ENCODE measurements at regions not wholly inside any gene's neighbourhood (a gene's known extent, or its start where the extent isn't known, plus 50 kb on each side); places are given as distances from the start of the nearest gene placed in this dataset.

DNA sequence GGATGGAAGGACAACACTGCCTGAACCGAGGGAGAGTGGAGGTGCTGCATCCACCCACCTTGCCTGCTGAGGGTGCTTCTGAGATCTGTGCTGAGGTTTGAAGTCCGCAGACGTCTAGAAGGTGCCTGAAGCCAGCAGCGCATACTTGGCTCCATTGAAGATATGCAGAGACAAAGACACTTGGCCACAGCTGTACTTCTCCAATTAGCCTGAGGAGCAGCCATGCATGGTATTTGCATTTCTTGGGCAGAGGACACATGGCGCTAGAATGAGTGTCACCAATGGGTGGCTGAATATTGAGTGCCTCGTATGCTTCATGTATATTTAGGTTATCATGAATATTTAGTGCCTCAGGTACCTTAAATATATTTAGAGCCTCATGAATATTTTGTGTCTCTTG lies 128.7 kb upstream of the ATP6AP2 start:
- no peak for DNase-seq (ENCODE audit: low read depth in 2 of 2, low spot score in 1 of 2)

GRCh38 chrX:40449956-40450706 lies 130.6 kb upstream of the ATP6AP2 start:
- no peak for DNase-seq (ENCODE audit: low read depth in 2 of 2, low spot score in 1 of 2)

- DNase-seq (ENCODE audit: low read depth in 2 of 2, low spot score in 1 of 2): no peak
Observed at GRCh38 chrX:40449396-40449795, 131.4 kb upstream of the ATP6AP2 start.

DNA sequence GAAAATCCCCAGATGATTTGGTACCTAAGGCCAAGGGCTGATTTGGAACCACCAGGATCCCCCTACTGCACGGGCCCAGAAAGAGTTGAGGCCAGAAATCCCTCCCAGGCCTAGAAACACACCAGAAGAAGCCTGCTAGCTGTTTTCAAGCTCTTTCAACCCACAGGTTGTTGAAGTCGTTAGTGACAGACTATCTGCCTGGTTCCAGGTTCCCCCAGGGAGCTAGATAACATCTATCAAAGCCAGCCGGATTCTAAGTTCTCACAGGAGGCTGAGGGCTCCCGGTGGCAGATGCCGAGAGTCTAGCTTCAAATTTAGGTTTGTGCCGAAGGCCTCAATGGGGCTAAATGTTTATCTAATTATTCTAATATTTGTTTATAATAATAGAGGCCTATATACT lies 132.0 kb upstream of the ATP6AP2 start:
- DNase-seq (ENCODE audit: low read depth in 2 of 2, low spot score in 1 of 2): no peak

DNA sequence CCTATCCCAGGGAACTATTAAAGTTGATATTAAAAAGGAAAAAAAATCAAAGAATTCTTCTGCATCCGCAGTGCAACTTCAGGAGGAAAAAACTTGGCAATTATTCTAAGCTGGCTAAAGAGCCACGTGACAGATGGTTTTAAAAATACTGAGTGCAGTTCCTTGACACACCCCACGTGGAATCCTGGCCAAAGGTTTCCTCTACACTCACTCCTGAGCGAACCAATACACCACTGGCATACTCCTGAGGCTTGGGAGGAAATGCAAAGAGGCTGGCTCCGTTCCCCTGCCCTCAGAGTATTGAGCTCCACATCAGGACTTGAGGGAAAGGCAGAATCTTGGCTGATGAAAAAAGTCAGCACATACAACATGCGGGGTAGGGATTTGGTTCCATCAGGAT lies 133.8 kb upstream of the ATP6AP2 start:
- DNase-seq (ENCODE audit: low read depth in 2 of 2, low spot score in 1 of 2): no peak

DNA sequence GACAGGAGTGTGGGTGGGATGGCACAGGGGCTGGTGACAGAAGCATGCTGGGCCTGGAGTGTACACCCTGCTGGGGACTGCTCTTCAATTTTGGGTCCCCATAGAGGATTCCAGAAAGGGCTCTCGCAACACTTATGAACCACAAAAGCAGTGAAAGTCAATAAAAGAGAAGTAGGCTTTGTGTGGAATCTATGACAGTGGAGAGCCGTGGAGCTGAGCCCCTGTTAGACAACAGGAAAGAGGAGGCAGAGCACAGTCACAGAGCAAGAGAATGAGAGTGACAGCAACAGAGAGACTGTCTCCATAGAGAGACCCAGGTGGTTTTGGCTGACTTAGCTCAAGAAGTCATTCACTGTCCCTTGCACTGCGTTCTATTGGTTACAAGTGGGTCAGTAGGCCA lies 135.1 kb upstream of the ATP6AP2 start:
- DNase-seq (ENCODE audit: low read depth in 2 of 2, low spot score in 1 of 2): no peak

DNA sequence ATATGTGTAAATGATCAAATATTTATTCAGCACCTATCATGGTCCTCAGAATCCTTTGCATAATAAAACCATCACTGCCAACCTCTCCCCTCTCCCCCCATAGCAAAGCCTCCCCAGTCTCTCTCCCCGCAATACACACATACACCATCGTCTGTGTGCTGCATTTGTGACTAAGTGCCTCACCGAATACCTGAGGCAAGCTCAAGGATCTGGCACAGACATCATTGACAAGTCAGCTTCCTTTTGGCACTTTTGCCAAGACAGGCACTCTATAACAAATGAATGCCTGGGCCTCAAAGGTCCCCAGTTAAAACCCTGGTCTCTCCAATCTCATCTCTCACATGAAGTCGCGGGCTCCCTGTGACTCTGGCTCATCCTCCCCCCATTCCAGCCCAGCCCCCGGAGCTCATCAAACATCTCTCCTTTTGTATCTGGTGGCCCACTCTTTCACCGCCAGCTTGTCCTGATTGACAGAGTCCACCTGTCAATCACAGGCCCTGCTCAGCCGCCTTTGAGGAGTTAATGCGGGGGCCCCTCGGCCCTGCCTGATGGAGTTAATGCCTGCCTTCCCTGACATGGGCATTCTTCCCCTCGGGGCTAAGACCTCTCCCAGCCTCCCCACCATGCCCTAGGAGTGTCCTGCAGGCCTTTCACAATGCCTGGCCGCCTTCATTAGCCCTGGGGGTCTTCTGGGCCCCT lies 135.8 kb upstream of the ATP6AP2 start:
- no peak for DNase-seq (ENCODE audit: low read depth in 2 of 2, low spot score in 1 of 2)

DNA sequence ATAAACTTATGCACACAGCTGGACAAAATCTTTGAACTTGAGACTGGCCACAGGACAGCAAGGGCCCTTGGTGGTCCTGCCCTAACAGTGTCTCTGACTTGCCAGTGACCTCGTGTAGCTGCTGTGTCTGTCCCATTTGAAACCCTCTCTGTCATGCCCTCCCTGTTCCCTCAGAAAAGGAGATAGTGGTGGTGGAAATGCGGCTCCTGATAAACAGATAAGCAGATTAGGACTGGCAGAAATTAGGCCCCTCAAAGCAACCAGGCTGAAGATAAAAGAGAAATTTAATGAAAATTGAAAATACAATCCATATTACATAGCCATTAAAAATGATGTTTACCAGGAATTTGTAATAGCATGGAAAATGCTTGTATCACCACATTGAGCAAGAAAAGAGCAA lies 136.6 kb upstream of the ATP6AP2 start:
- no peak for DNase-seq (ENCODE audit: low read depth in 2 of 2, low spot score in 1 of 2)

GRCh38 chrX:40440866-40441265 lies 139.9 kb upstream of the ATP6AP2 start:
- no peak for DNase-seq (ENCODE audit: low read depth in 2 of 2, low spot score in 1 of 2)

DNA sequence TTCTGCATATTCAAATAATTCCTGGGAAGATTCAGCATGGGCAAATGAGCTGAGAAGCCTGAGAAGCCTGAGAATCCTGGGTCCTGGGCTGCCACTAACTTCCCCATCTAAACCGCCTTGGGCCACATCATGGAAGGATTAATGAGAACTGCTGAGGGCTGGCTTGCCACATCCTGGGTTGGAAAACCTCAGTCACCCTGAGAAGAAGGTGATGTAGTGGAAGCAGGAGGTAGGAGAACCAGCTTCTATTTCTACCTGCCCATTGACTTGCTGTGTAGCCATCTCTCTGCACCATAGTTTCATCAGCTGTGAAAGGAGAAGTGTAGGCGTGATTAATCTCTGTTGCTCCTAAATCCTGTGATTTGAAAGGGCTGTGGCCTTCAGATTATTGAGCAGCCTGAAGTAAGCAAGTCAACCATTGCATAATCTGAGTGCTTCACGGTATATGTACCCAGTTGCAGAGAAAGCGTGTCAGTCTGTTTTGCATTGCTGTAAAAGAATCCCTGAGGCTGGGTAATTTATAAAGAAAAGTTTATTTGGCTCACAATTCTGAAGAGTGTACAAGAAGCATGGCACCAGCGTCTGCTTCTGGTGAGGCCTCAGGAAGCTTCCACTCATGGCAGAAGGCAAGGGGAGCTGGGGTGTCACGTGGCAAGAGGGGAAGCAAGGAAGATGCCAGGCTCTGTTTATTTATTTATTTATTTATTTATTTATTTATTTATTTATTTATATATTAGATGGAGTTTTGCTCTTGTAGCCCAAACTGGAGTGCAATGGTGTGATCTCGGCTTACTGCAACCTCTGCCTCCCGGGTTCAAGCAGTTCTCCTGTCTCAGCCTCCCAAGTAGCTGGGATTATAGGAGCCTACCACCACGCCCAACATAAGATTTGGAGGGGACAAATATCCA lies 140.9 kb upstream of the ATP6AP2 start:
- DNase-seq (ENCODE audit: low read depth in 2 of 2, low spot score in 1 of 2): no peak

GRCh38 chrX:40437348-40437747 lies 143.4 kb upstream of the ATP6AP2 start:
- DNase-seq (ENCODE audit: low read depth in 2 of 2, low spot score in 1 of 2): no peak

DNA sequence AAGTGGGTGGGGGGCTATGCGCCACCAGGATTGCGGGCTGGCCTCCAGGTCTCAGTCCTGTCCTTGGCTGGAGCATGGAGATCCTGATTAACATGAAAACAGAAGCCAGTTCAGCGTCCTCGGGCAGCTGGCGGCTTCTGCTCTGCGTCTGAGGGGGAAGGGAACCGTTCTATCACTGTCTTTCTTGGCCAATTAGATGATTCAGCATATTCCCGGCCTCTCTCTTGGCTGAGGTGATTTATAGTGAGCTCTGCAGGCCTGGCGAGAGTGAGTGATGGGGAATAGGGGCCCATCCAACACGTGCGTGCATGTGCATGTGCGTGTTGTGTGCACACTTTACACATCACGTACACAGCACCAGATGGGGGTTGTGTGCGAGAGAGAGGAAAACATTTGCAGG lies 145.8 kb upstream of the ATP6AP2 start:
- DNase-seq (ENCODE audit: low read depth in 2 of 2, low spot score in 1 of 2): no peak

DNA sequence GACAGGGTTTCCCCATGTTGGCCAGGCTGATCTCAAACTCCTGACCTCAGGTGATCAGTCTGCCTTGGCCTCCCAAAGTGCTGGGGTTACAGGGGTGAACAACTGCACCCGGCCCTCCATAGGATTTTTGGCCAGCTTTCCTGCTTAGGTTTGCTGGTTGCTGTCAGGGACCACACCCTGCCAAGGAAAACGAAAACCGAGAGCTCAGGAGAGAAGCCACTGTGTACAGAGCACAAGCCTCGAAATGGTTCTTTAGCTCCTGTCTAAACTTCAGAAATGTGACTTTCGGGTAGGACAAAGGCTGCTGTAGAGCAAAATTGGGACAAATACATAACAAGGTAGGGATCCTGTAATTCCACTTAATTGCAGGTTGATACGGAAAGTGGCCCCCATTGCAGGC lies 146.3 kb upstream of the ATP6AP2 start:
- no peak for DNase-seq (ENCODE audit: low read depth in 2 of 2, low spot score in 1 of 2)

- DNase-seq (ENCODE audit: low read depth in 2 of 2, low spot score in 1 of 2): no peak
Observed at GRCh38 chrX:40433160-40433559, 147.6 kb upstream of the ATP6AP2 start.

DNA sequence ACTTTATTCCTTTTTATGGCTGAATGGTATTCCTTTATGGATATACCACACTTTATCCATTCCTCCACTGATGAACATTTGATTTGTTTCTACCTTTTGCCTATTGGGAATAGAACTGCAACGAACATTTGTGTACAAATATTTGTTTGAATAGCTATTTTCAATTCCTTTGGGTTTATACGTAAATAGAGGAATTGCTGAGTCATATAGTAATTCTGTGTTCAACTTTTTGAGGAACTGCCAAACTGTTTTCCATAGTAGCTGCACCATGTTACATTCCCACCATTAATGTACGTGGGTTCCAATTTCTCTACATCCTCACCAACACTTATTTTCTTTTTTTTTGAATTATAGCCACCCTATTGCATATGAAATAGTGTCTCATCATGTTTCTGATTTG lies 156.5 kb upstream of the ATP6AP2 start:
- DNase-seq (ENCODE audit: low read depth in 2 of 2, low spot score in 1 of 2): no peak

DNA sequence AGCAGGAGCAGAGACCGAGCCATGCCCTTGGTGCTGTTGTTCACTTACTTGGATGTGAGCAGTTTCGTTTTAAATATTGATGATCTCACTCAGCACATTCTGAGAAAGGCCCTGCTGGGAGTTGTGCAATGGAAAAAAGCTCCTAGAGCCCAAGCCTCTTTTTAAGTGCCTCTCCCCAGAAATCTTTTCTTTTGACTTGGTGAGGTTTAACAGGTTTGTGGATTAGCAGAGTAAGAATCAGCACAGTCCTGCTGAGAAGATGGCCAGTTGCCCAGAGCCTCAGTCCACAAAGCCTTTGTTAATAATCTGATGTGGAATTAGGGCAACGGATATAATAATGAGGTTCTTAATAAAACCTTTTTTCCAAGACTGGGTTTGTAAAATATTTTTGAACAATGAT lies 157.5 kb upstream of the ATP6AP2 start:
- DNase-seq (ENCODE audit: low read depth in 2 of 2, low spot score in 1 of 2): no peak

GRCh38 chrX:40422021-40422420 lies 158.7 kb upstream of the ATP6AP2 start:
- DNase-seq (ENCODE audit: low read depth in 2 of 2, low spot score in 1 of 2): no peak

GRCh38 chrX:40420899-40421729 lies 159.7 kb upstream of the ATP6AP2 start:
- DNase-seq (ENCODE audit: low read depth in 2 of 2, low spot score in 1 of 2): no peak

DNA sequence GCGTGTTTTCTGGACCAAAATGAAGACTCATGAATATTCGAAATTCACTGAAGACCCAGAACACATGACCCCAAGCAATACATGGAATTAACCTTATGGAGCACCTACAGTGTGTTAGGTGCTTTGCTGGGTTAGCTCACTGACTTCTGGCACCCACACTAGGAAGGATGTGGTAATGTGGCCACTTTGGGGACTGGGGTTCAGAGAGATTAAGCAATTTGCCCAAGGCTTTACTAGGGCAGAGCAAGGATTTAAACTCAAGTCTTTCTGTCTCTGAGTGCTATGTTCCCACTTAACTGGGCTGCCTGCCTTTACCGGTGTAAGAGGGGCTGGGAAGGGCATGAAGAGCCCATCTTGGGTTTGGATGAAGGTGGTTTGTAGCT lies 162.0 kb upstream of the ATP6AP2 start:
- no peak for DNase-seq (ENCODE audit: low read depth in 2 of 2, low spot score in 1 of 2)

GRCh38 chrX:40418146-40418812 lies 162.5 kb upstream of the ATP6AP2 start:
- DNase-seq (ENCODE audit: low read depth in 2 of 2, low spot score in 1 of 2): no peak

DNA sequence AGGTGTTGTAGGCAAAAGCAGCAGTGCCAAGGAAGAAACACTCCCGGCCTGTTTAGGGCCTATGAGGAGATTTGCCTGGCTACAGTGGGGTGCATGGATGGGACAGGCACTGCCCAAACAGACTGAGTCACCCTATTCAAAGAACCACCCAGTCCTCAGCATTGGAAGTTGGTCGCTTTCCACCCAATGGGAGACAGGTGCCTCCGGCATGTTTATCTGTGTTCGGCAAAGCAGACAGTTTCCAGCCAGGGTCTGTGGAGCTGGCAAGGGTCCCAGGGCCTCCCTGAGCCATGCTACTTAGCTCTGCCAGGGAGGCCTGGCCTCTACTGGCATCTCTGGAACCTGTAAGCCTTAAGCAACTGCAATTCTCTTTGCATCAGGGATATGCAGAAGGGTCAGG lies 165.1 kb upstream of the ATP6AP2 start:
- DNase-seq (ENCODE audit: low read depth in 2 of 2, low spot score in 1 of 2): no peak

Measured in stimulated activated CD8-positive, alpha-beta memory T cell treated with anti-CD3 and anti-CD28 coated beads, Interleukin-4, amount 100 ng/mL, for 1 hour (primary cell).